ENCODE measurements at regions not wholly inside any gene's neighbourhood (a gene's known extent, or its start where the extent isn't known, plus 50 kb on each side); places are given as distances from the start of the nearest gene placed in this dataset.

GRCh38 chr18:56309104-56309503 lies 329.3 kb downstream of the TXNL1 start:
- H3K27ac ChIP-seq (ENCODE audit: control insufficient read depth, insufficient read depth): no peak overlapping the region
- ATAC-seq: no peak
- TF ChIP-seq POLR2AphosphoS5 (IDR thresholded peaks at IDR 0.05; ENCODE audit: low read length) (no peak), CREB1 (IDR thresholded peaks at IDR 0.05; ENCODE audit: low read depth) (0 out of 2 replicates have a peak, but pooled peaks have one; percentile 12), SREBF2 (IDR thresholded peaks at IDR 0.05; ENCODE audit: low read length) (no peak)
- ChIA-PET POLR2A (no interaction called here), RAD21 (ENCODE audit: unreplicated experiment) (no interaction called here), CTCF (no interaction called here), SMC1A (ENCODE audit: uncharacterized antibody, unreplicated experiment) (interaction anchor here (1.1 to 2.9 kb wide), 3 partner anchors 10 to 13 kb away, joined by 4 to 17 read pairs (median 6); no protein-coding TSS in a partner anchor)
- H3K4me3 ChIP-seq: no peak overlapping the region
- H3K27me3 ChIP-seq (replicated peaks in 1 of 2; ENCODE audit: control insufficient read depth in 2 of 2, insufficient read depth in 2 of 2, low read length in 1 of 2): no peaks in the 10 kb centered on the region
- 17% methylated on average over 2 of the region's 2 CpGs for WGBS (ENCODE audit: insufficient coverage, insufficient replicate concordance, low lambda C conversion rate, missing lambda C conversion rate)
- in situ Hi-C loops (cut with MboI) (no loop called here), intact Hi-C loops (cut with micrococcal nuclease; ENCODE audit: unreplicated experiment) (no loop called here)
- no peaks in the 10 kb centered on the region for H3K36me3 ChIP-seq (ENCODE audit: control insufficient read depth in 2 of 2, insufficient read depth in 2 of 2, low read length in 1 of 2)
- H3K4me2 ChIP-seq (ENCODE audit: control insufficient read depth, insufficient read depth): no peak overlapping the region
- H3K4me1 ChIP-seq (ENCODE audit: control insufficient read depth, insufficient read depth, low read length): no peaks in the 10 kb centered on the region
- H4K20me1 ChIP-seq (ENCODE audit: control insufficient read depth, insufficient read depth): no peaks in the 10 kb centered on the region
- H3K9ac ChIP-seq (ENCODE audit: control insufficient read depth, insufficient read depth, low read length): no peak overlapping the region
- H3K9me3 ChIP-seq (replicated peaks; ENCODE audit: control insufficient read depth, insufficient read depth, low read length): no peaks in the 10 kb centered on the region
- FAIRE-seq: no peak
- H2AFZ ChIP-seq (ENCODE audit: control insufficient read depth, low read depth, low read length): no peak overlapping the region
- no TSS peak for BruUV-seq (replicated peaks)
- no peaks in the 10 kb centered on the region for H3K79me2 ChIP-seq (ENCODE audit: control insufficient read depth, insufficient read depth, low read length)
- no peak for DNase-seq (ENCODE audit: low read depth, low spot score)

- intact Hi-C loops (cut with micrococcal nuclease; ENCODE audit: unreplicated experiment) (no loop called here), in situ Hi-C loops (cut with MboI) (no loop called here)
- ATAC-seq (peak; percentile 41; the same call in 1 of the 3 replicates), DNase-seq (ENCODE audit: low read depth, low spot score) (no peak), FAIRE-seq (peak; percentile 31)
- BruUV-seq (replicated peaks): no TSS peak
- no peak overlapping the region for H3K4me2 ChIP-seq (ENCODE audit: control insufficient read depth, insufficient read depth)
- no peak overlapping the region for H2AFZ ChIP-seq (ENCODE audit: control insufficient read depth, low read depth, low read length)
- WGBS (ENCODE audit: insufficient coverage, insufficient replicate concordance, low lambda C conversion rate, missing lambda C conversion rate): 4% methylated on average over 4 of the region's 4 CpGs
- no peak overlapping the region for H3K9ac ChIP-seq (ENCODE audit: control insufficient read depth, insufficient read depth, low read length)
- ChIA-PET POLR2A (no interaction called here), SMC1A (ENCODE audit: uncharacterized antibody, unreplicated experiment) (interaction anchor here (0.6 to 2.9 kb wide), 9 partner anchors 9 to 323 kb away, joined by 3 to 17 read pairs (median 4); no protein-coding TSS in a partner anchor), CTCF (interaction anchor here (0.7 to 1.1 kb wide), 4 partner anchors 10 to 56 kb away, joined by 3 to 4 read pairs (median 4); no protein-coding TSS in a partner anchor), RAD21 (ENCODE audit: unreplicated experiment) (interaction anchor here (1.0 kb wide), 1 partner anchor 9 kb away, joined by 3 read pairs; no protein-coding TSS in a partner anchor)
- H3K36me3 ChIP-seq (ENCODE audit: control insufficient read depth in 2 of 2, insufficient read depth in 2 of 2, low read length in 1 of 2): no peaks in the 10 kb centered on the region
- H3K4me1 ChIP-seq (ENCODE audit: control insufficient read depth, insufficient read depth, low read length): no peaks in the 10 kb centered on the region
- H3K4me3 ChIP-seq: no peak overlapping the region
- H3K79me2 ChIP-seq (ENCODE audit: control insufficient read depth, insufficient read depth, low read length): no peaks in the 10 kb centered on the region
- H3K27ac ChIP-seq (ENCODE audit: control insufficient read depth, insufficient read depth): no peak overlapping the region
- no peaks in the 10 kb centered on the region for H3K27me3 ChIP-seq (replicated peaks in 1 of 2; ENCODE audit: control insufficient read depth in 2 of 2, insufficient read depth in 2 of 2, low read length in 1 of 2)
- H4K20me1 ChIP-seq (ENCODE audit: control insufficient read depth, insufficient read depth): no peaks in the 10 kb centered on the region
- no peaks in the 10 kb centered on the region for H3K9me3 ChIP-seq (replicated peaks; ENCODE audit: control insufficient read depth, insufficient read depth, low read length)
- TF ChIP-seq NFIC (IDR thresholded peaks at IDR 0.05; ENCODE audit: low read depth, low read length) (no peak), FOXK2 (IDR thresholded peaks at IDR 0.05) (no peak)
Measured at GRCh38 chr18:56307354-56308170, 330.8 kb downstream of the TXNL1 start.
